HG03469 (cell line): ENCODE measurements at regions not wholly inside any gene's neighbourhood (a gene's known extent, or its start where the extent isn't known, plus 50 kb on each side); places are given as distances from the start of the nearest gene placed in this dataset.

Source experiments
- ATAC-seq: cut with Tn5 transposase; IDR thresholded peaks from one replicate; pipeline ENCODE4 v1.9.1; 2021; ENCODE audit warnings: mild to moderate bottlenecking, moderate library complexity, moderate number of reproducible peaks; ENCODE audit not compliant: unreplicated experiment

DNA sequence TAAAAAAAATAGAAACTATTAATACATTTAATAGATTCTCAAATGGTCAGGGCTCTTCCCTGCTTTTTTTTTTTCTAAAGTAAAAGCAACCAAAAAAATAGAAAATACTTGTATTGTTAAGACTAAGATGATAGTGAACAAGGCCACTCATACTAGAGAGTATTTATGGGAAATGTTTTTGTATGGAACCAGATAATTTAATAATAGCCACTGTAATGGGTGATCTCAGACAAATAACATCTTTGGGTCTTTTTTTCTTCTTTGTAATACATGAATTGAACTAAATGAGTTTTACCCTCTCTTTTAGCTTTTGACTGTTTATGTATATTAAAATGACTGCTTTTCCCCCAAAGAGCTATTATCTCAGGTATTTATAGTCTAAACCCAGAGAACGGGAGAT, 92.1 kb upstream of the ELOVL6 start:
- no peak for ATAC-seq

DNA sequence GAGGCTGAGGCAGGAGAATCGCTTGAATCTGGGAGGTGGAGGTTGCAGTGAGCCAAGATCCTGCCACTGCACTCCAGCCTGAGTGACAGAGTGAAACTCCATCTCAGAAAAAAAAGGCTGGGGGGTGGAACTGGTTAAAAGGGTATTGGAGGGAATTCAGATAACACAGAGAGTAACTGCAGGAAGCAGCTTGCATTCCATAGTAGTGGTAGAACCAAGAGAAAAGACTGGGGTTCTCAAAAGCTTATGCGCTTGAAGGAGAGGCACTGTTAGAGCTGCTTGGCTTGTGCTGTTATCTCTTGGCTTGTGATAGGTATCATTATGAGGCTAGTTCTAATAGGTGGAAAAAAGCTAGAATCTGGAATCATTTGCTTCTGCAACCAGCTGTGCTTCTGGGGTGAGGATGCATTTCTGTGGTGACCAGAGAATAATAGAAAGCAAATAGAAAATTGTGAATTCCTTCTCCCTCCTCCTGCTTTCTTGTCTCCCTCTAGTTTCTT, 91.2 kb upstream of the ELOVL6 start:
- ATAC-seq, result no peak

DNA sequence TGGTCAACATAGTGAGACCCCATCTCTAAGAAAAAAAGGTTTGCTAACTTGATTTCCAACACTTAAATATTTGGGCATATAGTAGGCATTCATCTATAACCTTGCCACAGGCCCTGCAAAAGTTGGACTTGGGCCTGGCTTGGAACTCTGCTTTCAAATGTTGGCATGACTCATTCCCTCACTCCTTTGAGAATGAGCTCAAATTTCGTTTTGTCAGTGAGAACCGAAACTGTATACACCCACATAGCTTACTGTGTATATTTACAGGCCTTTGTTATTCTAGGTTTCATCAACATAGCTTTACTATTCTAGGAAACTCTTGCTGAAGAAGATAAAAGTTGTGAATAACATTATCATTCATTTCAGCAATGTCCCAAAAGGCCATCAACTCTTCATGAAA, 88.7 kb upstream of the ELOVL6 start:
- ATAC-seq, result peak; percentile 100

DNA sequence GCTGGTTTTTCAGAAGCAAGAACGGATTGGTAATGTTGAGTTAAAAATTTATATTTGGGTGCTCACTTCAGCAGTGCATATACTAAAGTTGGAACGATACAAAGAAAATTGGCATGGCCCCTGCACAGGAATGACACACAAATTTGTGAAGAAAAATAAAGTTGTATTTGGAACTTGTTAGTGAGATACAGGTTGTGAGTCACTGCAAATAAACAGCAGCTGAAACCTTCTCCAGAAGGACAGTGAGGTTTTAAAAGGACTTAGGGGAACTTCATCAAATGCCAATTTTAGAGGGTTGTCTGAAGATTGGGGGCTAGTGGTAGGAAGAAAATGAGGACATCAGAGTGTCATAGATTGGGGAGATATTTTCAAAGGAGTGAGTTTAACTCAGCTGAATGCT, 79.7 kb upstream of the ELOVL6 start:
- no peak for ATAC-seq

DNA sequence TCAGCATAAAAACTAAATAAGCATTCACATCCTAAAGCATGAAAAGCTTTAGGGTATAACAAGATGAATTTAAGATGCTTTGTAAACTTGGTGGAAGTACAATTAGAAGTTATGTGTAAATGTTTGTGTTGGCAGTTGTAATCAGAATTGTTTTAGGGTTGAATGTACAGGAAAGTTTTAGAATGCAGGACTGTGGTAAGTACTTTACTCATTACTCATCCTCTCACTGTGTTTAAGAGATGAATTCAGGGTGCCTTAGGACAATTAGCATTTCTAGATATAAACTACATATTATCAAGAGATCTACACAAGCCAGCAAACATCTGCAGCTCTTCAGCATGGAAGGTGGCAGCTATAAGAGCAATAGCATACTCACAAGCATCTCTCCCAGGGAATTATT, 77.5 kb upstream of the ELOVL6 start:
- no peak for ATAC-seq

- ATAC-seq, result no peak
Measured at GRCh38 chr4:110271986-110272385, 73.6 kb upstream of the ELOVL6 start.

- no peak for ATAC-seq
Measured at GRCh38 chr4:110270492-110271197, 72.2 kb upstream of the ELOVL6 start.

DNA sequence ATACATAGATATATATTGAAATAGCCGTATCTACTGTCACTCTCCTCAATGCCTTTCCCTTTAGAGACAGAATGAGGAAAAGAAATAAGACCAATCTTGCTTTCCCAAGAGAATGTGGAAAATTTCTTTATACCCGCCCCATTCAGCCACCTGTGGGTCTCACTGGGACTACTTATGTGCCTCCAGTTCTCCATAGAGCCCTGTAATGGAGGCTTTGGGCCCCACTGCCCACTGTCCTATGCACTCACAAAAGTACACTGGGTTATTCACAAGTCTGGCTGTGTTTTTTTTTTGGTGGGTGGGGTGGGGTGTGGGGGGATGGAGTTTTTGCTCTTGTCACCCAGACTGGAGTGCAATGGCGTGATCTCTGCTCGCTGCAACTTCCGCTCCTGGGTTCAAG, 70.4 kb upstream of the ELOVL6 start:
- peak; percentile 12 for ATAC-seq

DNA sequence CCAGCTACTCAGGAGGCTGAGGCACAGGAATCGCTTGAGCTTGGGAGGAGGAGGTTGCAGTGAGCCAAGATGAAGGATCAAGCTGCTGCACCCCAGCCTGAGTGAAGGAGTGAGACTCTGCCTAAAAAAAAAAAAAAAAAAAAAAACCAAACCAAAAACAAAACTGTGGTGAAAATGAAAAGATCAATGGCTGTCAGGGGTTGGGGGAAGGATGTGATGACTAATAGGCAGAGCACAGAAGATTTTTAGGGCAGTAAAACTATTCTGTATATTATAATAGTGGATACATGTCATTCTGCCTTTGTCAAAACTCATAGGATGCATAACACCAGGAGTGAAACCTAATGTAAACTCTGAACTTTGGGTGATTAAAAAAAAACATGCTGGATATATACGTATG, 69.9 kb upstream of the ELOVL6 start:
- peak; percentile 77 for ATAC-seq

GRCh38 chr4:110266136-110266535, 67.7 kb upstream of the ELOVL6 start:
- no peak for ATAC-seq

DNA sequence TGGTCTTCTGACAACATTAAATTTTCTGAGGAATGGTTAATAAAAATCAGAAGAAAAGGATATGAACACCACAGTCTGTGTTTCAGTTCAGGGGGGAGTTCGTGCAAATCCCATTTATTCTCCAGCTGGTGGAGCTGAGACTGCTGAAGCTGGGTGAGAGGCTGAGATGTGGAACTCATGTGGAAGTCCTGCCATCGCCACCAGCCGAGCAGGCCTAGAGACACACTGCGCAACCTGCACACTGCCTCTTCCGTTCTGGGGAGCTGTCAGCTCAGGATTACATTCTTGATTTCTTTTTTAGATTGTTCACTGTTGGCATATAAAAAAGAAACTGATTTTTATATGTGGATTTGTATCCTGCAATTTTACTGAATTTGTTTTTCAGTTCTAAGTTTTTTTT, 66.6 kb upstream of the ELOVL6 start:
- no peak for ATAC-seq

GRCh38 chr4:110260299-110260698, 61.9 kb upstream of the ELOVL6 start:
- ATAC-seq, result no peak

DNA sequence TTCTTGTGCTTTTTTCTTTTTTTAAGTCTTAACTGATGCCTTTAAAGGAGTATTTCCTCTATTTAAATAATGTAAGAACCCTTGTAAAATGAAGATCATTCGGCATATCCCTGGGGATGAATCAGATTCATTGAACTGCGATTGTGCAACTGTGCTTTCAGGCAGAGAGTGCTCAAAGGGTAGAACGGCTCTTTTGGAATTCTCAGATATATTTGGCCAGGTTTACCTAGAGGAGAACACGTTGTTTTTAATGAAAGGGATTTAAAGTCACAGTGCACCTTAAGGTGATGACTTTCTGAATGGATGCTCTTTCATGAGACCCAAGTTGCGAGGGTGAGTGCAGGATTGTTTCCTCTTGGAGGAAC, 51.6 kb upstream of the ELOVL6 start:
- no peak for ATAC-seq

DNA sequence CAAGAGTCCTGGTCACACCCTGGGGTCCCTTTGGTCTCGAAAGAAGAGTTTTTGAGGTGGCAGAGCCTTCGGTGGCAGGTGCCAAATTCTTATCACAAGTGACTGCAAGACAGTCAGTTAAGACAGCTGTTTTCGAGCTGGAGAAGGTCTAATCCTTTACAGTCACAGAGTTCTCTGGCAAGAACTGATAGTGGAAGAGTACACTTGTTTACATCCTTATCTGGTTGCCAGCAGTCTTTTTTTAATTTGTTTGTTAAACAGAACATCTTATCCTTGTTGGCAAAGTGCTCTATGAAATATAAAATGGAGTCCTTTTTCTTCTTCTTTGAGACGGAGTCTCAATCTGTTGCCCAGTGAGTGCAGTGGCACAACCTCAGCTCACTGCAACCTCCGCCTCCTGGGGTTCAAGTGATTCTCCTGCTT, 50.4 kb upstream of the ELOVL6 start:
- no peak for ATAC-seq
